Suprapubic skin (tissue), 2 donors: ENCODE measurements at regions not wholly inside any gene's neighbourhood (a gene's known extent, or its start where the extent isn't known, plus 50 kb on each side); places are given as distances from the start of the nearest gene placed in this dataset.
"Not testable (repeated sequence)": the region's sequence is repeated elsewhere in the genome, so short reads cannot be mapped to it uniquely, and the experiment has no call there.

Experiments used
- EP300 ChIP-seq: sonication (generic); formaldehyde crosslinking; IDR thresholded peaks from one replicate; pipeline ENCODE4 v1.6.1; 2017; ENCODE audit warnings: antibody characterized with exemption
- POLR2A ChIP-seq, 2 donors: fragments of 450-650 bp; IDR thresholded peaks; one replicate each; pipeline ENCODE4 v1.6.1; 2017; ENCODE audit warnings: antibody characterized with exemption in 2 of 2, mild to moderate bottlenecking in 2 of 2, moderate library complexity in 2 of 2

GRCh38 chr16:15305889-15306288 lies 72.2 kb downstream of the NPIPA5 start:
- TF ChIP-seq EP300; POLR2A (IDR thresholded peaks at IDR 0.05): not testable (repeated sequence)
